Epithelial cell of esophagus (primary cell): ENCODE measurements at regions not wholly inside any gene's neighbourhood (a gene's known extent, or its start where the extent isn't known, plus 50 kb on each side); places are given as distances from the start of the nearest gene placed in this dataset.

Experiments used
- DNase-seq: peaks from one replicate; pipeline ENCODE4 v3.0.0; 2010; ENCODE audit warnings: low read depth
- H3K4me3 ChIP-seq: 2 replicates; pipeline ENCODE4 v1.5.1; 2011; ENCODE audit warnings: mild to moderate bottlenecking, low read length, control low read depth
- TF ChIP-seq, protein P1 (sequence below): IDR thresholded peaks from 2 replicates; pipeline ENCODE4 v1.5.1; 2011; ENCODE audit warnings: low read depth, mild to moderate bottlenecking, low read length, control low read depth, inconsistent platforms; ENCODE audit not compliant: insufficient read depth; ENCODE audit errors: missing control alignments

DNA sequence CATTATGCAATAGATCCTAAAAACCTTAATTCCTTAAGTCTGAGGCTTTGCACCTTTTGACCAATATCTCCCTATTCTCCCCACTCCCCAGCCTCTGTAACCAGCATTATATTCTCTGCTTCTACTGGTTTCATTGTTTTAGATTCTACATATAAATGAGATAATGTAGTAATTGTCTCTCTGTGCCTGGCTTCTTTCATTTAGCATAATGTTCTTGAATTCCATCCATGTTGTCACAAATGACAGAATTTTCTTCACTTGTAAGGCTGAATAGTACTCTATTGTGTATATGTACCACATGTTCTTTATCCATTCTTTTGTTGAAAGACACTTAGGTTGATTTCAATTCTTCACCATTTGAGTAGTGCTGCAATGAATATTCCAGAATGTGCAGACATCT is 66.0 kb downstream of the MAGEC1 start:
- no peak overlapping the region for H3K4me3 ChIP-seq
- TF ChIP-seq, protein P1, sequence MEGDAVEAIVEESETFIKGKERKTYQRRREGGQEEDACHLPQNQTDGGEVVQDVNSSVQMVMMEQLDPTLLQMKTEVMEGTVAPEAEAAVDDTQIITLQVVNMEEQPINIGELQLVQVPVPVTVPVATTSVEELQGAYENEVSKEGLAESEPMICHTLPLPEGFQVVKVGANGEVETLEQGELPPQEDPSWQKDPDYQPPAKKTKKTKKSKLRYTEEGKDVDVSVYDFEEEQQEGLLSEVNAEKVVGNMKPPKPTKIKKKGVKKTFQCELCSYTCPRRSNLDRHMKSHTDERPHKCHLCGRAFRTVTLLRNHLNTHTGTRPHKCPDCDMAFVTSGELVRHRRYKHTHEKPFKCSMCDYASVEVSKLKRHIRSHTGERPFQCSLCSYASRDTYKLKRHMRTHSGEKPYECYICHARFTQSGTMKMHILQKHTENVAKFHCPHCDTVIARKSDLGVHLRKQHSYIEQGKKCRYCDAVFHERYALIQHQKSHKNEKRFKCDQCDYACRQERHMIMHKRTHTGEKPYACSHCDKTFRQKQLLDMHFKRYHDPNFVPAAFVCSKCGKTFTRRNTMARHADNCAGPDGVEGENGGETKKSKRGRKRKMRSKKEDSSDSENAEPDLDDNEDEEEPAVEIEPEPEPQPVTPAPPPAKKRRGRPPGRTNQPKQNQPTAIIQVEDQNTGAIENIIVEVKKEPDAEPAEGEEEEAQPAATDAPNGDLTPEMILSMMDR: no peak
- no peak for DNase-seq

- TF ChIP-seq, protein P1: no peak
- DNase-seq: no peak
- no peak overlapping the region for H3K4me3 ChIP-seq
Observed at GRCh38 chrX:141960578-141960977, 56.9 kb downstream of the MAGEC1 start.
